WTC11 (cell line): ENCODE measurements at regions not wholly inside any gene's neighbourhood (a gene's known extent, or its start where the extent isn't known, plus 50 kb on each side); places are given as distances from the start of the nearest gene placed in this dataset.

Experiments used
- ATAC-seq: fragments of 200-7000 bp; cut with Tn5 transposase; 2 replicates; pipeline ENCODE4 v1.10.0; 2021; ENCODE audit warnings: mild to moderate bottlenecking, moderate library complexity
- CTCF ChIA-PET: fragments of 300-600 bp; sonication (Branson Sonifier 250); formaldehyde crosslinking; loops from one replicate; lab custom pipeline; 2021; ENCODE audit warnings: antibody characterized with exemption; lab: Charles Lee
- POLR2A ChIA-PET: fragments of 350-600 bp; sonication (Branson Sonifier 250); formaldehyde crosslinking; loops from one replicate; lab custom pipeline; 2021; ENCODE audit warnings: antibody characterized with exemption; lab: Charles Lee
- DNase-seq: peaks from one replicate; pipeline ENCODE4 v3.0.0; 2021; ENCODE audit warnings: low spot score
- H3K27ac Mint-ChIP-seq: 2 replicates; pipeline ENCODE4 v1.8.0; 2021; ENCODE audit warnings: mixed read lengths
- H3K27me3 Mint-ChIP-seq: 2 replicates; pipeline ENCODE4 v1.8.0; 2021; ENCODE audit warnings: low read depth, mild to moderate bottlenecking, moderate library complexity, mixed read lengths
- H3K36me3 Mint-ChIP-seq: 2 replicates; pipeline ENCODE4 v1.8.0; 2021; ENCODE audit warnings: mixed read lengths
- H3K4me1 Mint-ChIP-seq: 2 replicates; pipeline ENCODE4 v1.8.0; 2022; ENCODE audit warnings: mixed read lengths
- H3K4me3 Mint-ChIP-seq: 2 replicates; pipeline ENCODE4 v1.8.0; 2021; ENCODE audit warnings: mild to moderate bottlenecking, moderate library complexity, mixed read lengths
- H3K9me3 Mint-ChIP-seq: 2 replicates; pipeline ENCODE4 v1.8.0; 2021; ENCODE audit warnings: mixed read lengths
- CREM ChIP-seq: sonication (generic); formaldehyde crosslinking; IDR thresholded peaks from 2 replicates; pipeline ENCODE4 v1.8.1; 2022; ENCODE audit warnings: mild to moderate bottlenecking, missing genetic modification reagents, moderate library complexity
- E2F1 ChIP-seq: sonication (generic); formaldehyde crosslinking; IDR thresholded peaks from 2 replicates; pipeline ENCODE4 v1.8.0; 2022; ENCODE audit warnings: mild to moderate bottlenecking, missing genetic modification reagents
- EMX1 ChIP-seq: fragments of 250-450 bp; sonication (Bioruptor Pico); IDR thresholded peaks from 2 replicates; pipeline ENCODE4 v1.8.0; 2021; ENCODE audit warnings: mild to moderate bottlenecking
- ETV6 ChIP-seq: sonication (generic); formaldehyde crosslinking; IDR thresholded peaks from 2 replicates; pipeline ENCODE4 v1.8.1; 2022; ENCODE audit warnings: mild to moderate bottlenecking, missing genetic modification reagents
- FOXJ3 ChIP-seq: sonication (generic); formaldehyde crosslinking; IDR thresholded peaks from 2 replicates; pipeline ENCODE4 v1.9.0; 2021; ENCODE audit warnings: missing genetic modification reagents, mild to moderate bottlenecking, borderline replicate concordance
- KAT7 ChIP-seq: sonication (generic); formaldehyde crosslinking; IDR thresholded peaks from 2 replicates; pipeline ENCODE4 v1.8.1; 2023; ENCODE audit warnings: missing genetic modification reagents, mild to moderate bottlenecking, borderline replicate concordance
- NFATC4 ChIP-seq: fragments of 250-450 bp; sonication (Bioruptor Pico); IDR thresholded peaks from 2 replicates; pipeline ENCODE4 v1.9.0; 2021; ENCODE audit warnings: mild to moderate bottlenecking
- NFE2L1 ChIP-seq: sonication (generic); formaldehyde crosslinking; IDR thresholded peaks from 2 replicates; pipeline ENCODE4 v1.8.1; 2023; ENCODE audit warnings: missing genetic modification reagents
- PRRX2 ChIP-seq: fragments of 250-450 bp; sonication (Bioruptor Pico); IDR thresholded peaks from 2 replicates; pipeline ENCODE4 v1.8.0; 2021; ENCODE audit warnings: mild to moderate bottlenecking
- SMAD4 ChIP-seq: sonication (generic); formaldehyde crosslinking; IDR thresholded peaks from 2 replicates; pipeline ENCODE4 v1.8.0; 2022; ENCODE audit warnings: mild to moderate bottlenecking, missing genetic modification reagents
- STAT6 ChIP-seq: sonication (generic); formaldehyde crosslinking; conservative IDR thresholded peaks from 2 replicates; pipeline ENCODE4 v1.8.1; 2023; ENCODE audit warnings: mild to moderate bottlenecking, low read depth, missing genetic modification reagents, moderate library complexity
- TEAD1 ChIP-seq: sonication (generic); formaldehyde crosslinking; IDR thresholded peaks from 2 replicates; pipeline ENCODE4 v1.8.0; 2022; ENCODE audit warnings: mild to moderate bottlenecking, missing genetic modification reagents
- TEAD4 ChIP-seq: sonication (generic); formaldehyde crosslinking; IDR thresholded peaks from 2 replicates; pipeline ENCODE4 v1.8.0; 2022; ENCODE audit warnings: mild to moderate bottlenecking, missing genetic modification reagents
- USF1 ChIP-seq: sonication (generic); formaldehyde crosslinking; IDR thresholded peaks from 2 replicates; pipeline ENCODE4 v1.8.0; 2022; ENCODE audit warnings: mild to moderate bottlenecking, missing genetic modification reagents
- ZBTB21 ChIP-seq: sonication (generic); formaldehyde crosslinking; IDR thresholded peaks from 2 replicates; pipeline ENCODE4 v1.8.1; 2023; ENCODE audit warnings: mild to moderate bottlenecking, missing genetic modification reagents, borderline replicate concordance
- ZNF232 ChIP-seq: sonication (generic); formaldehyde crosslinking; IDR thresholded peaks from 2 replicates; pipeline ENCODE4 v1.8.0; 2022; ENCODE audit warnings: mild to moderate bottlenecking, missing genetic modification reagents
- ZNF263 ChIP-seq: sonication (generic); formaldehyde crosslinking; IDR thresholded peaks from 2 replicates; pipeline ENCODE4 v1.8.1; 2022; ENCODE audit warnings: low read depth, mild to moderate bottlenecking, moderate library complexity, missing genetic modification reagents

- H3K27ac Mint-ChIP-seq, result no peak overlapping the region
- ChIA-PET CTCF (no interaction called here), POLR2A (no interaction called here)
- peaks cover 12% of the 10 kb centered on the region for H3K4me1 Mint-ChIP-seq
- DNase-seq (no peak), ATAC-seq (peak; percentile 75)
- no peak for TF ChIP-seq ZNF232 (CRISPR knock-in tag)
- no peaks in the 10 kb centered on the region for H3K36me3 Mint-ChIP-seq
- peaks cover 5% of the 10 kb centered on the region; the same call in 1 of the 2 replicates for H3K9me3 Mint-ChIP-seq
- no peak overlapping the region for H3K4me3 Mint-ChIP-seq
- no peaks in the 10 kb centered on the region for H3K27me3 Mint-ChIP-seq
Measured at GRCh38 chr1:199452627-199453026, 574.9 kb upstream of the NR5A2 start.

GRCh38 chr1:199453723-199454122, 573.8 kb upstream of the NR5A2 start:
- DNase-seq (no peak), ATAC-seq (no peak)
- CTCF ChIA-PET, result no interaction called here
- POLR2A ChIA-PET, result no interaction called here
- Mint-ChIP-seq H3K4me3 (no peak overlapping the region), H3K4me1 (peaks cover 12% of the 10 kb centered on the region), H3K36me3 (no peaks in the 10 kb centered on the region), H3K9me3 (peaks cover under 1% of the 10 kb centered on the region; the same call in 1 of the 2 replicates), H3K27me3 (no peaks in the 10 kb centered on the region), H3K27ac (no peak overlapping the region)
- TF ChIP-seq EMX1 (CRISPR knock-in tag), result no peak
- TF ChIP-seq SMAD4, result no peak
- no peak for TF ChIP-seq USF1 (CRISPR knock-in tag)
- TF ChIP-seq NFATC4, result no peak
- no peak for TF ChIP-seq KAT7 (CRISPR knock-in tag)
- TF ChIP-seq TEAD1, result no peak
- no peak for TF ChIP-seq PRRX2 (CRISPR knock-in tag)
- TF ChIP-seq TEAD4 (CRISPR knock-in tag), result no peak
- no peak for TF ChIP-seq FOXJ3 (CRISPR knock-in tag)
- TF ChIP-seq CREM (CRISPR knock-in tag), result no peak
- no peak for TF ChIP-seq E2F1 (CRISPR knock-in tag)
- TF ChIP-seq NFE2L1 (CRISPR knock-in tag), result no peak
- TF ChIP-seq ZNF263 (CRISPR knock-in tag), result no peak
- no peak for TF ChIP-seq STAT6
- no peak for TF ChIP-seq ETV6 (CRISPR knock-in tag)

GRCh38 chr1:199460933-199461332, 566.6 kb upstream of the NR5A2 start:
- POLR2A ChIA-PET, result interaction anchor here (0.6 kb wide), 1 partner anchor 694 kb away, joined by 4 read pairs; no protein-coding TSS in a partner anchor
- Mint-ChIP-seq H3K36me3 (no peaks in the 10 kb centered on the region), H3K4me3 (no peak overlapping the region), H3K9me3 (no peaks in the 10 kb centered on the region), H3K4me1 (no peaks in the 10 kb centered on the region), H3K27ac (no peak overlapping the region), H3K27me3 (no peaks in the 10 kb centered on the region)
- TF ChIP-seq ZBTB21 (CRISPR knock-in tag), result no peak
- TF ChIP-seq ETV6 (CRISPR knock-in tag), result no peak
- DNase-seq (no peak), ATAC-seq (peak; percentile 37; the same call in 1 of the 2 replicates)
- CTCF ChIA-PET, result interaction anchor here (1.0 kb wide), 2 partner anchors 218 to 348 kb away, joined by 3 to 4 read pairs; no protein-coding TSS in a partner anchor
